GM20000 (cell line): ENCODE measurements at regions not wholly inside any gene's neighbourhood (a gene's known extent, or its start where the extent isn't known, plus 50 kb on each side); places are given as distances from the start of the nearest gene placed in this dataset.

ENCODE experiments used
- DNase-seq: peaks from one replicate; pipeline ENCODE4 v3.0.0; 2012; ENCODE audit warnings: low spot score
- TF ChIP-seq, protein P1 (sequence below): IDR thresholded peaks from 2 replicates; pipeline ENCODE4 v1.5.1; 2012; ENCODE audit warnings: mild to moderate bottlenecking, control low read depth; ENCODE audit errors: extremely low read depth, missing control alignments

DNA sequence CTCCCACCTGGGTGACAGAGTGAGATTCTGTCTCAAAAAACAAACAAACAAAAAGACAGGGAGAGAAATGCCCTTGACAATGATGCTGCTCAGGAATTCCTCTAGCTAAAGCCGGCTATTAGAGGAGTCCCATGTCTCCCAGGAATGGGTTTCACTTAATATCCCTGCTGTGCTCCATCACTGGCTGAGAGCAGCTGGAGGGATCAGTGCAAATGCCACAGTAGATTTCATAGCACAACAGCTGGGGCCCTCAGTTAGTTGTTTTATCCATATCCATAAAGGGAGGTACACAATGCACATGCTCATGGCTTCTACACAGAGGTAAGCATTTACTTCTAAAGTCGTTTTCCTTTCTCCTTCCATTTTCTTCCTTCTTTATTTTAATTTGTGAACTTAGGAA is 742.0 kb upstream of the POU3F2 start:
- TF ChIP-seq, protein P1, sequence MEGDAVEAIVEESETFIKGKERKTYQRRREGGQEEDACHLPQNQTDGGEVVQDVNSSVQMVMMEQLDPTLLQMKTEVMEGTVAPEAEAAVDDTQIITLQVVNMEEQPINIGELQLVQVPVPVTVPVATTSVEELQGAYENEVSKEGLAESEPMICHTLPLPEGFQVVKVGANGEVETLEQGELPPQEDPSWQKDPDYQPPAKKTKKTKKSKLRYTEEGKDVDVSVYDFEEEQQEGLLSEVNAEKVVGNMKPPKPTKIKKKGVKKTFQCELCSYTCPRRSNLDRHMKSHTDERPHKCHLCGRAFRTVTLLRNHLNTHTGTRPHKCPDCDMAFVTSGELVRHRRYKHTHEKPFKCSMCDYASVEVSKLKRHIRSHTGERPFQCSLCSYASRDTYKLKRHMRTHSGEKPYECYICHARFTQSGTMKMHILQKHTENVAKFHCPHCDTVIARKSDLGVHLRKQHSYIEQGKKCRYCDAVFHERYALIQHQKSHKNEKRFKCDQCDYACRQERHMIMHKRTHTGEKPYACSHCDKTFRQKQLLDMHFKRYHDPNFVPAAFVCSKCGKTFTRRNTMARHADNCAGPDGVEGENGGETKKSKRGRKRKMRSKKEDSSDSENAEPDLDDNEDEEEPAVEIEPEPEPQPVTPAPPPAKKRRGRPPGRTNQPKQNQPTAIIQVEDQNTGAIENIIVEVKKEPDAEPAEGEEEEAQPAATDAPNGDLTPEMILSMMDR = no peak
- no peak for DNase-seq

DNA sequence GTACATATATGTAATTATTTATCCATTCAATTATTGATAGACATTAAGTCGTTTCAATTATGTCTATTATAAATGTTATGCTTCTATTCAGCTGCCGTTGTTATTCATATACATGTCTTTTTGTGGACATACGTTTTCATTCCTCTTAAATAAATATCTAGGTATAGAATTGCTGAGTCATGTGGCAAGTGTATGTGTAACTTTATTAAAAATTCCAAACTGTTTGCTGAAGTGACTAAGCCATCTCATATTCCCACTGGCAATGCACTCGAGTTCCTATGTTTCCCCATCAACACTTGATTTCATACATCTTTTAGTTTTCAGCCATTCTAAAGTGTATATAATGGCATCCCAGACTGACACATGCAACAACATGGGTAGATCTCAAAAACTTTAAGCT is 739.7 kb upstream of the POU3F2 start:
- DNase-seq = no peak
- TF ChIP-seq, protein P1 = no peak

DNA sequence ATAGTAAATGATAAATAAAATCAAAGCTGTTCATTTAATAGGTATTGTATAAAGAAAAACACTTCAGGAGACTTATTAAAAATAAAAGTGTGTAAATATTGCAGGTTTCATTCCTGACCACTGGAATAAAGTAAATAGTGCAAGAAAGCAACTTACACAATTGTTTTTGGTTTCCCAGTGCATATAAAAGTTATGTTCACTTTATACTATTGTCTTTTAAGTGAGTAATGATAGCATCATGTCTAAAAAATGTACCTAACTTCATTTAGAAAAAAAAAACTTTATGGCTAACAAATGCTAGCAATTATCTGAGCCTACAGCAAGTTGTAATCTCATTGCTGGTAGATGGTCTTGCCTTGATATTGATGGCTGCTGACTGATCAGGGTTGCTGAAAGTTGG is 726.6 kb upstream of the POU3F2 start:
- no peak for DNase-seq
- TF ChIP-seq, protein P1 = no peak

DNA sequence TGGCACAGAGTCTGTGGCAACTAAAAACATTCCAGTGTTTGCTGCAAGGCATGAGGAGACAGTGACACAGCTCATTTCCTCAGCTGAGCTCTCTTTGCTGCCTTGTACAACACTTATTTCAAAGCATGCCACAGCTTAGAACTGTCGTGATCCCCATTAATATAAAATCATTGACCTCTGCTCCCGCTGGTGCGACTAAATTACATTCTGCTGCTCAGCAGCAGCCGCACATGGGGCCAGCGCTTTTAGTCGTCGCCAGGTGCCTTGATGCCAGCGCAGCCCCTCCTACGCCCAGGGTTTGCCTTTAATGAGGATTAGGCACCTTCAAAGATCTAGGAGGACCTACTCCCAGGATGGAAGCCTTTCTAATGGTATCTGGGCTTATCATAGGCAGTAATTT is 717.9 kb upstream of the POU3F2 start:
- DNase-seq = no peak
- TF ChIP-seq, protein P1 = no peak

DNA sequence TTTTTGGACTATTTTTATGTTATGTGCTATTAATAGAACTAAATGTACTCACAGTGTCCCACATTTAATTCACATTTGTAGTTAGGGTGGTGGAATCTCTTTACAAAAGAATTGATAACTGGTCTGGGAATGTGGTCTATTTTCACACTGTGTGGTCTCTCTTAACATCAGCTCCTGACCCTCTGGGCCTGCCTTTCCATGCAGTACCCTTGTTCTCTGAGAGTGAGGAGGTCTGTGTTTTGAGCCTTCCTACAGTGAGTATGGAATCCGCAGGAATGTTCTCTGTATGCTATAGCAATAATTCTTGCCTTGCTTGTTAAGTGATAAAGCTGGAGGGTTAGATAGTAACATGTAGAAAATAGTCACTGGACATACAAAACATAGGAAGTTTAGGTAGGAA is 717.3 kb upstream of the POU3F2 start:
- DNase-seq = no peak
- TF ChIP-seq, protein P1 = no peak

DNA sequence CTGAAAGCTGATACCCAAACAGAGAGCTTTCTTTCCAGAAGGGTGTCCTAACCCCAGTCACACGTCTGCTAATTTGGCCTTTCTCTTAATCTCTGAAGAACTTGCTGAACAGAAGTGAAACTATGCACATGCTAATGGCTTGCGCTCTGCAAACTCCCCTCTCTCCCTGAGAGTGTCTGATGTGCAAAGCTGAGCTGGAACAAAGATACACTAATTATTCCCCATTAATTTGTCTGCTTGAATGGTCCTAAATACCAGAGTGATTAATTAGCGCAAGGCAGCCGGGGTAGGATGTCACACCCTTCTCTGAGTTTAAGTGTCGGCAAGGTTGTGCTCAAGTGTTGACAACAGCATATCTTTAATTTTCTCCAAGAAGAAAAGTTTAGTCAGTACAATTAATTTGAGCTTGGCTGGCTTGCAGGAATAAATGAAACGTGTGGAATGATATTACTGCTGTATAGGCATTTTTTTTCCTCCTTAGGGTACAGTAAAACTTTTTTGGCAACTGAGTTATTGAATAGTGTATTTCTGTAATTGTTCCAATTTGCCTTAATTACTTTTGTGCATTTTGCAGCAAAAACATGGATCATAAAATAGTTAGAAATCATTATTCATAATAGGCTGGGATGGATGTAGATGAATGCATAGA is 715.9 kb upstream of the POU3F2 start:
- DNase-seq = no peak
- TF ChIP-seq, protein P1 = no peak

DNA sequence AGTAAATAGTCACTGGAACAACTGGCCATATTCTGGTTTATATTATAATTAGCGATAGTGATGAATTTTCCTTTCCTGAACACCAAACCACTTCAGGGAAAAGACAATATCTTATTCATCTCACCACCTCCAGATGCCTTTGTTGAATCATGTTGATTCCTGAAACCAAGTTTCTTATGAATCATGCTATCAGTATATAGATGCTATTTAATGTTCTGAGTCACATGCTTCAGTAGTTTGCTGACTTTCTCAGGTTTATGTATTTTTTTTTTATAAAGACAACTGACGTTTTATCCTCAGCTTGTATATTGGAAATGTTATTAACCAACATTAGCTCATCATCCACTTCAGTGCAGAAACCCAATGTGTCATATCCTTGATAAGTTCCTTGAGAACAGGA is 710.2 kb upstream of the POU3F2 start:
- no peak for DNase-seq
- TF ChIP-seq, protein P1 = no peak
